ENCODE measurements at regions not wholly inside any gene's neighbourhood (a gene's known extent, or its start where the extent isn't known, plus 50 kb on each side); places are given as distances from the start of the nearest gene placed in this dataset.
"Not testable (repeated sequence)": the region's sequence is repeated elsewhere in the genome, so short reads cannot be mapped to it uniquely, and the experiment has no call there.

GRCh38 chr17:36823850-36824677 lies 113.2 kb upstream of the LHX1 start:
- no peak for DNase-seq

DNA sequence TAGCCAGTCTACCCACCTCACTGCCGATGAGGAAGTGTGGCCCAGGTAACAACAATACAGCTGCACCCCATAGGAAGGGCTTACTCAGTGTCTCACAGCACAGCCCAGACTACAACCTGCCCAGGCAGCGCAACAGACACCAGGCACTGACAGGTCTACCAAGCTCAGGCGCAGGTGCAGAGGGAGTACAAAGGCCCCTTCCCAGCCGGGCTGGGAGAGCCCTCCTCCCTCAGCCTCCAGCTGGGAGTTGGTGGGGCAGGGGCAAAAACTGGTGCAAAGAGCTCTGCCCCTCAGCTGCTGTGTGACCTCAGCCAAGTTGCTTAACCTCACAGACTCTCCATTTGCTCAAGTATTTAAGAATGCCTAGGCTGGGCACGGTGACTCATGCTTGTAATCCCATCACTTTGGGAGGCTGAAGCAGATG lies 112.6 kb upstream of the LHX1 start:
- DNase-seq: no peak

DNA sequence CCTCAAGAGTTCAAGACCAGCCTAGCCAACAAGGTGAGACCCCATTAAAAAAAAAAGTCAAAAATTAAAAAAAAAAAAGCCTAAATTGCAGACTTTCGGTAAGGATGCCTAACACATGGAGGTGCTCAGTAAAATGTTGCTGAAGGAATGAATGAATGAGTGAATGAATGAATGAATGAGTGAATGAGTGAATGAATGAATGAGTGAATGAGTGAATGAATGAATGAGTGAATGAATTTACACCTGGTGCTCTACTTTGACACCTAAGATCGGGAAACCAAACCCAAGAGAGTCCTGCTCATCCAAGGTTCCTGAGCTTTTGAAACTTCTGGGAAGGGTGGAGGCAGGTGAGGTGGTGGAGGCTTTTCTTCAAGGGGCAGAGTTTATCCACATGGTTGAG lies 112.2 kb upstream of the LHX1 start:
- no peak for DNase-seq

GRCh38 chr17:36825521-36825920 lies 111.8 kb upstream of the LHX1 start:
- no peak for DNase-seq

GRCh38 chr17:36825951-36826350 lies 111.3 kb upstream of the LHX1 start:
- DNase-seq: no peak

GRCh38 chr17:36827081-36827480 lies 110.2 kb upstream of the LHX1 start:
- DNase-seq: no peak

DNA sequence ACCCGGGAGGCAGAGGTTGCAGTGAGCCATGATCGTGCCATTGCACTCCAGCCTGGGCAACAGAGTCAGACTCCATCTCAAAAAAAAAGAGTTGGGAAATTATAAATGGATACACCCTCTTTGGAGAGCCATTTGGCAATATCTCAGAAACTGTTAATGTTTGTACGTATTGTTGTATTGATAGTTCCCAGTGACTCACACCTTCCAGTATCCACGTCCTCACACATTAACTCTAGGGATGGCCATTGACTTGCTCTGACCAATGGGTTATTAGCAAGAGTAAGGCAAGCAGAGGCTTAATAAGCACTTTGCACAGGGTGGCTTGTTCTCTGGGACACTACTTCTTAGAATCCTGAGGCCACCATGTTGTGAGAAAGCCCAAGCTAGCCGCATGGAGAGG lies 107.6 kb upstream of the LHX1 start:
- DNase-seq: no peak

- DNase-seq: no peak
These were observed 104.0 kb upstream of the LHX1 start for GRCh38 chr17:36833279-36833678.

- no peak for DNase-seq
These were observed 102.2 kb upstream of the LHX1 start for GRCh38 chr17:36835036-36835435.

DNA sequence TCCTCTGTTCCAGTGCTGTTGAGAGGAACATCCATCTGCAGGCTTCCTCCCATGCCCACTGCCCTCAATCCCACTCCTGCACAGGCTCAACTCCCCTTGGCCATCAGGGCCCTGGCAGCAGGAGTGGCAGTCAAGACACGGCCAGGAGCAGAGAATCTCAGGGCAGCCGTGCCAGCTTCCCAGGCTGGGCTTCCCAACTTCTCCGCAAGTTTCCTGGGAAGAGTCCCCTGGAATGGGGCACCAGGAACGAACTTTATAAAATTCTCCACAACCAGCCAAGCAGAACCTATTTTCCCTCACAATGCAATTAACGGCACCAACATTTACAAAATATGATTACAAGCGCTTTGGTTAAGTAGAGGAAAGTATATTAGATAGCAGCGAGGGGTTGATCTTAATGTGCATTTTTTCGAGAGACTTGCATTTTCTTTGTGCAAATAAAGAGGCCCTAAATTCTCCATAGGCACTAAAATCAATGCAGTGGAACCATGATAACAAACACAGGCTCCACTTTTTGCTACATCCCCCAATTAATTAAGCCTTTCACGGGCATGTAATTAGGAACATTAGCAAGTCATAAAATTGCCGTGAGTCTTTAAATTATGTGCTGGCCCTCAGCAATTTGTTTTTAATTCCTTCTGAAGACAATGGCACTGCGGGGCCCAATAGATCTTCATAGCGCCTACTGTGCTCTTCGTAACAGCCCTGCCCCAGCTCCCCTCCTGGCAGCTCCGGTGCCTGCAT lies 99.9 kb upstream of the LHX1 start:
- no peak for DNase-seq

GRCh38 chr17:36837939-36838272 lies 99.4 kb upstream of the LHX1 start:
- DNase-seq: no peak

- DNase-seq: no peak
These were observed 98.0 kb upstream of the LHX1 start for GRCh38 chr17:36839256-36839655.

DNA sequence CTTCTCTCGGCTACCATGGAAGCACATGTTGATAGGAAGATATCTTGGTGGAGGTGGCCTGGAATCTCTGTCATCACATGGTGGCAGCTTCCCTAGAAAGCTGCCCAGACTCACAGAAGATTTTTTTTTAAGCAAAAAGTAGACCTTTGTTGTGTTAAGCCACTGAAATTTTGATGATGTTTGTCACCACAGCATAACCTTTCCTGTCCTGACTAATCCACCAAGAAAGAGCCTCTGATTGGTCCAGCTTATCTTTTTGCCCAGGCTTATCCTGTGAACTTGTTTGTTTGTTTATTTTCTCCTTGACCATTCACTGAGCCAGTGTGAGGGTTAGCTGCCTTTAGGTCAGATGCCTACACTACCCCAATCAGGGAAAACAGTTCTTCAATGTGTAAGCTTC lies 96.5 kb upstream of the LHX1 start:
- DNase-seq: no peak

GRCh38 chr17:36842231-36842819 lies 95.0 kb upstream of the LHX1 start:
- DNase-seq: no peak

DNA sequence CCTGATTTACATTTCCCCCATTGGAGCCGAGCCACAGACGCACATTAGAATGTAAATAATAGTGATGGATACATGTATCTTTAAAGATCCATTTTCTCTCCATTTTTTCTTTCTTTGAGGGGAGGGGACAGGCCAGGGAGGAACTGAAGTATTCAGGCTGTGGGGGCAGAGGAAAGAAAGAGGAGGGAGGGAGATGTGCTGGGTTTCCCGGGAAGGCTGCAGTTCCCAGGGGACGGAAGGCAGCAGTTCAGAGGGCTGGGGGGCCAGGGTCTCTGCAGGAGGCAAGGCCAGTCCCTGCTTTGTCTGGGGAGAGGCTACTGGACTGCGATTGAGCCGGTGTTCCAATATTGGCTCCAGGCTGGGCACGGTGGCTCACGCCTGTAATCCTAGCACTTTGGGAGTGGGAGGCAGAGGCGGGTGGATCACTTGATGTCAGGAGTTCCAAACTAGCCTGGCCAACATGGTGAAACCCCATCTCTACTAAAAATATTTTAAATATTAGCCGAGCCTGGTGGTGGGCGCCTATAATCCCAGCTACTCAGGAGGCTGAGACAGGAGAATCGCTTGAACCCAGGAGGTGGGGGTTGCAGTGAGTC lies 94.2 kb upstream of the LHX1 start:
- DNase-seq: no peak

GRCh38 chr17:36844013-36844412 lies 93.3 kb upstream of the LHX1 start:
- DNase-seq: no peak

DNA sequence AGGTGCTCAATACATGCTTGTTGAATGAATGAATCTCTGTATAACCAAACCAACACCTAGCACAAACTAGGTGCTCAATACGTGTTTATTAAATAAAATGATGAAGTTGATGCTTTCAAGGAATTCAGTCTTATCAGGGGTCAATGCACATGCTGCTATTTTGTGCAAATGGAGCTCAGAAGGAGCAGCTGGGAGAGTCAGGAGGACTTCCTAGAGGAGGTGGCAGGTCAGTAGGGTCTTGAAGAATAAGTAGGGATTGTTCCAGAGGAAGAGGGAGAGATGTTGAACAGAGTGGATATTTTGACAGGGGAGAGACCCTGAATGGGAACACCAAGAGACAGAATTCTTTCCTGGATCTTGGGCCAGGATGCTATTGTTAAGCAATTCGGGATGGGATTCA lies 92.7 kb upstream of the LHX1 start:
- no peak for DNase-seq

DNA sequence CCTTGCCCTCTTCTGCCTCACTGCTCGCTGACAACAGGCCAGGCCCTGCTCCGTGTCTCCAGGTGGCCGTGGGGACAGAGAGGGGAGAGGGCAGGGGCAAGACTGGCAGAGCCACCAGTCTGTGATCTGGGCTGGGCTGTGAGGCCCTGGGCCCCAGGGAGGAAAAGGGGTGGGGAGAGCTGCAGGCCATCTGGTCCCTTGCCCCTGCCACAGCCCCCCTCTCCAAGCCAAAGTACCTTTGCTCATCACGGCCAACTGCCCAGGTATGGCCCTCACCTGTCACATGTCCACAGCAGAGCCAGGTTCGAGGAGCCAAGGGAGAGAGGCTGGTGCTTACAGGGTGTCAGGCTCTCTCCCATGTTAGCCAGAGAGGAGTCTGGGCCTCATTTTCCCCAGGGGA lies 91.4 kb upstream of the LHX1 start:
- no peak for DNase-seq

GRCh38 chr17:36846410-36847292 lies 90.6 kb upstream of the LHX1 start:
- DNase-seq: peak; percentile 7

DNA sequence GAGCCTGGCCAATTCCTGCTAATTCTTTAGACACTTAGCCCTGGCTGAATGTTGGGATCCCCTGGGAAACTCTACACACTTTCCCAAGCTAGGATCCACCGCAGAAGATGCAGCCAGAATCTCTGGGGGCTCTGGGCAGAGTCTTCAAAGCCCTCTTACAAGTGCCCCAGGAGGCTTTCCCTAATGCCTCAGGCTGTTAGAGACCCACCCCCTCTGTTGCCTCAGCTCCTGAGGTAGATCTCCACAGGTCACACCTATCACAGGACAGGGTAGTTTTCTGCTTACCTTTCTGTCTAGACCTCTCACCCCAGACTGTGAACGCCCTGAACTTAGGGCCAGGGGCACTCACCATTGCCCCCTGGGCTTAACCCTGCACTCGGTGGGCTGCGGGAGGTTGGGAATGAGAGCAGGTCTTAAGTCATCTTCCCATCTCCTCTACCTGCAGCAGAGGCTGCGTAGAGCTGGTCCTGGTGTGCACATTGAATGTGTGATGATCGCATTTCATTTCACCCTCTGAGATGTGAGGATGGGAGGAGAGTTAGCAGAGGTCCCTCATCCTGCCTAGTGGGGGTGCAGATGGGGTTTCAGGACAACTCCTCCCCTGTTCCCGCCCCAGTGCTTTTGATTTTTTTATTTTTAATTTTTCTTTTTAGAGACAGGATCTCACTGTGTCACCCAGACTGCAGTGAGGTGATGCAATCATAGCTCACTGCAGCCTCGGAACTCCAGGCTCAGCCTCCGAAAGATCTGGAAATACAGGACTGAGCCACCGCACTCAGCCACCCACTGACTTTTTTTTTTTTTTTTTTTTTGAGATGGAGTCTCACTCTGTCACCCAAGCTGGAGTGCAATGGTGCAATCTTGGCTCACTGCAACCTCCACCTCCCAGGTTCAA lies 89.0 kb upstream of the LHX1 start:
- no peak for DNase-seq

- DNase-seq: not testable (repeated sequence)
These were observed 88.3 kb upstream of the LHX1 start for GRCh38 chr17:36849020-36849419.
